HUES48 (cell line): ENCODE measurements at regions not wholly inside any gene's neighbourhood (a gene's known extent, or its start where the extent isn't known, plus 50 kb on each side); places are given as distances from the start of the nearest gene placed in this dataset.

ENCODE experiments used
- H3K27ac ChIP-seq: one replicate; pipeline ENCODE4 v1.7.0; 2013; ENCODE audit warnings: low read depth, low read length, inconsistent platforms
- H3K27me3 ChIP-seq: 2 replicates; pipeline ENCODE4 v1.6.1; 2013; ENCODE audit warnings: mild to moderate bottlenecking, low read length; ENCODE audit not compliant: control insufficient read depth, insufficient read depth
- H3K36me3 ChIP-seq: 2 replicates; pipeline ENCODE4 v1.6.1; 2013; ENCODE audit warnings: low read length; ENCODE audit not compliant: control insufficient read depth, insufficient read depth
- H3K4me1 ChIP-seq: 2 replicates; pipeline ENCODE4 v1.6.1; 2013; ENCODE audit warnings: mild to moderate bottlenecking, low read length; ENCODE audit not compliant: control insufficient read depth, insufficient read depth
- H3K4me3 ChIP-seq: 2 replicates; pipeline ENCODE4 v1.5.1; 2013; ENCODE audit warnings: mild to moderate bottlenecking, low read depth, low read length
- H3K9ac ChIP-seq: 2 replicates; pipeline ENCODE4 v1.6.1; 2013; ENCODE audit warnings: mild to moderate bottlenecking, low read depth, low read length, moderate library complexity
- H3K9me3 ChIP-seq: 2 replicates; pipeline ENCODE4 v1.6.1; 2013; ENCODE audit warnings: low read length; ENCODE audit not compliant: control insufficient read depth, insufficient read depth

DNA sequence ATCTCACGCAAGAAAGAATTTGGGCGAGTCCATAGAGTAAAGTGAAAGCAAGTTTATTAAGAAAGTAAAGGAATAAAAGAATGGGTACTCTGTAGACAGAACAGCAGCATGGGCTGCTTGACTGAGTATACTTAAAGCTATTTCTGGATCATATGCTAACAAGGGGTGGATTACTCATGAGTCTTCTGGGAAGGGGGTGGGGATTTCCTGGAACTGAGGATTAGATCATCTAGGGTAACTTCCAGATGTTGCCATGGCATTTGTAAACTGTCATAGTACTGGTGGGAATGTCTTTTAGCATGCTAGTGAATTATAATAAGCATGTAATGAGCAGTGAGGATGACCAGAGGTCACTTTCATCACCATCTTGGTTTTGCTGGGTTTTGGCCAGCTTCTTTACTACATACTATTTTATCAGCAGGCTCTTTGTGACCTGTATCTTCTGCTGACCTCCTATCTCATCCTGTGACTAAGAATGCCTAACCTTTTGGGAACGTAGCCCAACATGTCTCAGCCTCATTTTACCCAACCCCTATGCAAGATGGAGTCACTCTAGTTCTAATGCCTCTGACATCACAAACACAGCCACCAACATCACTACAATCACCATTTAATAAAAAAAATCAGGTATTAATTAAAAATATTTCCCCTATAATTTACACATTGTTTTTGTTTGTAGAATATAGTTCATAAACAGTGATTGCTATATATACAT, 890.7 kb upstream of the EPHA6 start:
- peaks cover 16% of the 10 kb centered on the region for H3K9me3 ChIP-seq
- no peaks in the 10 kb centered on the region for H3K36me3 ChIP-seq
- H3K27ac ChIP-seq = no peak overlapping the region
- H3K27me3 ChIP-seq = no peaks in the 10 kb centered on the region
- H3K9ac ChIP-seq = no peak overlapping the region
- H3K4me1 ChIP-seq = peaks cover 25% of the 10 kb centered on the region
- H3K4me3 ChIP-seq = no peak overlapping the region

DNA sequence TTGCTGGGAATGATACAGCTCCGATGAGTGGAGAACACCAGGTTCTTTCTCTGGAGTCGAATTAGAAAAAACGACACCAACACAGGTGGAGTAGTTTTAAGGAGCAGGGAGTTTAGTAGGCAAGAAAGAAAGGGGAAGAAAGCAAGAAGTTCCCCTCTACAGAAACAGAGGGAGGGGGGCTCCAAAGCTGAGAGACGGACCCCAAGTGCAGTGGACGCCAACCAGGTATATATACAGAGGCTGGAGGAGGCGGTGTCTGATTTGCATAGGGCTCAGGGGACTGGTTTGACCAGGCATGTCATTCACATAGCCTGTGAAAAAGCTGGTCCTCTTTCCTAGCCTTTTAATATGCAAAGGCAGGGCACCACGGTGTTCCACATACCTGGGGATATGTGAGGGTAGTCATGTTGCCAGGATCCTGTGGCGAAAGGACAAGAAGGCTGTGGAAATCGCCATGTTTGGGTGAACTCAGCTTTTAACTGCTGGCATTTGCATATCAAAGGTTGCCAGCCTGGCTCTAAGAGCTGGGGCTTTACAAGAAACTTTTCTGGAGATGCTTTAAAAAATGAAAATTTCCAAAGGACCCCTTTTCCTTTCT, 887.4 kb upstream of the EPHA6 start:
- peak overlapping the region; percentile 37 for H3K4me3 ChIP-seq
- H3K9me3 ChIP-seq = peaks cover 16% of the 10 kb centered on the region
- H3K36me3 ChIP-seq = no peaks in the 10 kb centered on the region
- no peak overlapping the region for H3K9ac ChIP-seq
- H3K27me3 ChIP-seq = no peaks in the 10 kb centered on the region
- H3K27ac ChIP-seq = peak overlapping the region; percentile 88
- peaks cover 29% of the 10 kb centered on the region for H3K4me1 ChIP-seq

GRCh38 chr3:95934181-95934580, 880.2 kb upstream of the EPHA6 start:
- H3K27me3 ChIP-seq = no peaks in the 10 kb centered on the region
- no peak overlapping the region for H3K4me3 ChIP-seq
- no peak overlapping the region for H3K9ac ChIP-seq
- no peaks in the 10 kb centered on the region for H3K36me3 ChIP-seq
- H3K27ac ChIP-seq = no peak overlapping the region
- peaks cover 7% of the 10 kb centered on the region for H3K4me1 ChIP-seq
- H3K9me3 ChIP-seq = no peaks in the 10 kb centered on the region

DNA sequence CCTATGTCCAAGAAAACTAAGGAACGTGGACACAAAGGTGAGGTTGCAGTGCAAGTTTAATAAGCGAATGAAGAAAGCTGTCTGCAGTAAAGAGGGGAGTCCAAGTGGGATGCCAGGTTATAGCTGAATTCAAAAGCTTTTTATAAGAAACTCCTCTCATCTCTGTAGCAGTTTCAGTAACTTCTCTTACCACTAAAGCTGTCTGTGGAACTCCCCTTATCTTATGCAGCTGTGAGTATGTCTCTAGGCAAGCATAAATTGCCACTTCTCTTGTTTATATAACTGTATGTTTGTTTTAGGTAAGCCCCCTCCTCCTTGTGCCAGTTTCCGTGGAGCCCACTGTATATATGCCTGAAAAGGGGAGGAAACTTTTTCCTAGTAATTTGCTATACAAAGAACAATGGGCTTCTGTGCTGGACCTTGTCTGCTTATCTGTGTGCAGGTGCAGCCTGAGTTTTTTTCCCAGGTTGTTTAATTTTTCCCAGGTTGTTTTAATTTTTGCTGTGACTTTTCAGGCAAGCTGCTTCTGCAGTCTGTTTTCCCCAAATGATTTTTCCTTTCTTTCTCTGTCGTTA, 875.1 kb upstream of the EPHA6 start:
- Histone ChIP-seq H3K4me3 (no peak overlapping the region), H3K36me3 (no peaks in the 10 kb centered on the region), H3K4me1 (no peaks in the 10 kb centered on the region), H3K9ac (no peak overlapping the region), H3K27ac (no peak overlapping the region), H3K27me3 (no peaks in the 10 kb centered on the region), H3K9me3 (no peaks in the 10 kb centered on the region)

DNA sequence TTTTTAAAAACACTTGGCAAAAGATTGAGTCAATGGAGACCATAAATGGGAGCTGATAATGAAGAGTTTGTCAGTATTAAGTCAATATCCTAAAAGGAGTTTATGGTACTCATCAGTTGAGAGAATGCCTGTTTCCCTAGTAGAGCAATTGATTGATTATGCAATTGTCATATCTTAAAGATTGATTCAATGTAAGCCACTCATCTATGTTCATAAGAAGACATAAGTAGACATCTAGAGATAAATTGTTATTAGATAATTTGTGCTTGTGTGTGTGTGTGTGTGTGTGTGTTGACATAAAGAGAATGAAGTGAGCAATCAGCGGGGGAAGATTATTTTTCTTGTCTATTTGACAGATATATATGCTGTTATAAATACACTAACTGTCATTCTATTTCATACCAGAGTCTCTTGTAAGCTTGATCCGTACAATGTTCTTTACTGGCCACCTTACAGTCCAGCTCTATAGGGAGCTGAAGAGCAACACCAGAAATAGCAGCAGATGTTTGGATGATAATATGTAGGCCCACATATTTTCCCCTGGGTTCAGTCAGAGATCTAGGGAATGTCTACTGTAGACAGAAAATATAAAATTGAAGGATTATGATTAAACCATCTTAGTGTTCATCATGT, 848.6 kb upstream of the EPHA6 start:
- Histone ChIP-seq H3K9me3 (no peaks in the 10 kb centered on the region), H3K4me3 (no peak overlapping the region), H3K27ac (no peak overlapping the region), H3K9ac (no peak overlapping the region), H3K27me3 (no peaks in the 10 kb centered on the region), H3K36me3 (no peaks in the 10 kb centered on the region), H3K4me1 (no peaks in the 10 kb centered on the region)

DNA sequence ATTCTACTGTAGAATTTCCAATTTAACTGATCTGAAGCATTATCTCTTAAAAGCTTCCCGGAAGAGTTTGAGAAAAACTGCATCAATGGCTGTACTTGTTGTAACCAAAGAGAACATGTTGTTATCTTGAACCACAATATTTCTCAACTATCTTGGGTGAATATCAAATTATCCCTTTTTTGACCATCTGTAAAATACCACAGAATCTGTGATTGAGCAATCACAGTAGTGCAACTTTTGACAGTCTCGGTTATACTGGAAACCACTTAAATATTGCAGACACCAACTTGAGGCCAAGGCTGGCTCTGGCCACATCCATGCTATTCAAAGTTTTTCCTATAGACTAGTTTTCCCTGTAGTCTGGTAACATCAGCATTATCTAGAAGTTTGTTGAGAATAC, 842.8 kb upstream of the EPHA6 start:
- H3K9me3 ChIP-seq = peaks cover 3% of the 10 kb centered on the region; the same call in 1 of the 2 replicates
- no peaks in the 10 kb centered on the region for H3K4me1 ChIP-seq
- H3K27ac ChIP-seq = no peak overlapping the region
- no peak overlapping the region for H3K9ac ChIP-seq
- no peaks in the 10 kb centered on the region for H3K36me3 ChIP-seq
- H3K4me3 ChIP-seq = no peak overlapping the region
- no peaks in the 10 kb centered on the region for H3K27me3 ChIP-seq

GRCh38 chr3:95994338-95994737, 820.1 kb upstream of the EPHA6 start:
- H3K27me3 ChIP-seq = no peaks in the 10 kb centered on the region
- no peak overlapping the region for H3K9ac ChIP-seq
- H3K9me3 ChIP-seq = no peaks in the 10 kb centered on the region
- H3K36me3 ChIP-seq = no peaks in the 10 kb centered on the region
- no peak overlapping the region for H3K4me3 ChIP-seq
- H3K4me1 ChIP-seq = no peaks in the 10 kb centered on the region
- H3K27ac ChIP-seq = no peak overlapping the region

DNA sequence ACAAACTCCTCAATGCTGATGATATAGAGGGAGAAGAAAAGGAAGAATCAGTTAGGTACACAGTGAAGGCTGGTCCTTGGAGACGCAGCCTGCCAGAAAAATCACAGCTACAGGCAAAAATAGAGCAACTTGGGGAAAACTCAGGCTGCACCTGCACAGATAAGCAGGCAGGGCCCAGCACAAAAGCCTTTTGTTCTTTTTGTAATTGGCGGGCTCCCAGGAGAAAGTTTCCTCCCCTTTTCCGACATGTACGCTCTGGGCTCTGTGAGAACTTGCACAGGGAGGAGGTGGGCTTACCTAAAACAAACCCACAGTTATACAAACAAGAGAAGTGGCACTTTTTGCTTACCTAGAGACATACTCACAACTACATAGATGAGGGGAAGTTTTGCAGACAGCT, 813.4 kb upstream of the EPHA6 start:
- H3K9ac ChIP-seq = no peak overlapping the region
- no peak overlapping the region for H3K27ac ChIP-seq
- H3K36me3 ChIP-seq = no peaks in the 10 kb centered on the region
- no peaks in the 10 kb centered on the region for H3K27me3 ChIP-seq
- no peak overlapping the region for H3K4me3 ChIP-seq
- H3K4me1 ChIP-seq = no peaks in the 10 kb centered on the region
- H3K9me3 ChIP-seq = peaks cover 10% of the 10 kb centered on the region; the same call in 1 of the 2 replicates

DNA sequence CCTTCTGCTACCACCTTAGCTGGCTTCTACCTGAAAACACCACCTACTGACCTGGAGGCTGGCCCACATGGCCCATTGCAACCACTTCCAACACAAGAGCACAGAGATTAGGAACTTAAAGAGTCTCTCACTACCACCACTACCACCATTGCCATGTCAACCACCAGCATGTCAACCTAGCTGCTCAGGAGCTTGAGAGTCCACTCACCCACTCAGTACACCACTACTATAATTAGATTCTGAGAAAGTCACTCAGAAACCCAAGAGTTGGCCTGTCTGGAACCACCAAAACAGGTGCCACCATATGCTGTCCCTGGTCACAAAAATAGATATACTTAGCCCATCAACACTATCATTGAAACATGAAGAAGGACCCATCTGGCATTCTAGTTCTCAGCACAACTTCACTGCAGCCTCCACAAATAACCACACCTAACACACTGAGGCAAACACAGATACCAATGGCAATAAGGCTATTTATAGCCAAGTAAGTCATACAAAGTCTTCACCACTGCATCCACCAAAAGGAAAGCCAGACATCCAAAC, 806.7 kb upstream of the EPHA6 start:
- Histone ChIP-seq H3K9me3 (no peaks in the 10 kb centered on the region), H3K4me1 (no peaks in the 10 kb centered on the region)

DNA sequence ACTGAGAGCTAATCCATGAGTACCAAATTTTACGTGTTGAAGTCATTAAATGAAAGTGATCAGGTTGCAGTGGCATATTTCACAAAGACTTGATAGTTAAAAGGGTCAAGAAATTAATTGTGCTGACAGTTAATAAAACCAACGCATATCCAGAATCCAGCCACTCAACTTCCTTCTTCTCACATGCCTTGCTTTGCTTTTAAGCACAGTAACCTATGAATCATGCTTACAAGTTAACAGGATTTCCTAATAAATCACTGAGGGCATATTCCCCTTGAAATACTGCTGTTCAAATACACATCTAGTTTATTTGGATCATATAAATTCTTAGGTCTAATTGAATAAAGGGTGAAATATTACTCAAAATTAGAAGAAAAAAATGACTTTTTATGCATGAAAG, 801.5 kb upstream of the EPHA6 start:
- Histone ChIP-seq H3K9ac (no peak overlapping the region), H3K36me3 (no peaks in the 10 kb centered on the region), H3K27ac (no peak overlapping the region), H3K27me3 (no peaks in the 10 kb centered on the region), H3K9me3 (no peaks in the 10 kb centered on the region), H3K4me3 (no peak overlapping the region), H3K4me1 (no peaks in the 10 kb centered on the region)

More for the DNA sequence above, 806.7 kb upstream of the EPHA6 start:
- H3K27me3 ChIP-seq = no peaks in the 10 kb centered on the region
- H3K27ac ChIP-seq = no peak overlapping the region
- no peak overlapping the region for H3K9ac ChIP-seq
- H3K4me3 ChIP-seq = no peak overlapping the region
- no peaks in the 10 kb centered on the region for H3K36me3 ChIP-seq

DNA sequence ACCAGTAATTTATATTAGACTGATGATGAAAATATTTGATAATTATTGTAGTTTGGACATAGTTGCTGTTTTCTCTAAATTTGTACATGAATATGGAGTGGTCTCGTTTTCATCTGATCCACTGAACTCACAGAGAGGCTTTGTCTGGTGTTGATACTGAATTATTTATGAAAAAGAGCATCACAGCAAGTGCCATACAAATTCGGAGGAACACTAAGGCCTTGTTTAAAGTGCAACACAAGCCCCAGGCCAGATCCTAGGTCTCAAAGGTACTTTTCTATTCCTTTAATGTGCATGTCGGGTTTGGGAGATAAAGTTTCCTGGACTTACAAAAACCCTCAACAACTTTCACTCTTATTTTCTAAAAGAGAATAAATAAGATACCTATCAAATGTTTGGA, 796.8 kb upstream of the EPHA6 start:
- Histone ChIP-seq H3K4me1 (no peaks in the 10 kb centered on the region), H3K36me3 (no peaks in the 10 kb centered on the region), H3K4me3 (no peak overlapping the region), H3K27me3 (no peaks in the 10 kb centered on the region), H3K27ac (no peak overlapping the region), H3K9me3 (no peaks in the 10 kb centered on the region), H3K9ac (no peak overlapping the region)
